HG03342 (cell line): ENCODE measurements at regions not wholly inside any gene's neighbourhood (a gene's known extent, or its start where the extent isn't known, plus 50 kb on each side); places are given as distances from the start of the nearest gene placed in this dataset.

Experiments
- ATAC-seq: cut with Tn5 transposase; IDR thresholded peaks from one replicate; pipeline ENCODE4 v1.9.1; 2021; ENCODE audit warnings: mild to moderate bottlenecking, moderate library complexity; ENCODE audit not compliant: unreplicated experiment

DNA sequence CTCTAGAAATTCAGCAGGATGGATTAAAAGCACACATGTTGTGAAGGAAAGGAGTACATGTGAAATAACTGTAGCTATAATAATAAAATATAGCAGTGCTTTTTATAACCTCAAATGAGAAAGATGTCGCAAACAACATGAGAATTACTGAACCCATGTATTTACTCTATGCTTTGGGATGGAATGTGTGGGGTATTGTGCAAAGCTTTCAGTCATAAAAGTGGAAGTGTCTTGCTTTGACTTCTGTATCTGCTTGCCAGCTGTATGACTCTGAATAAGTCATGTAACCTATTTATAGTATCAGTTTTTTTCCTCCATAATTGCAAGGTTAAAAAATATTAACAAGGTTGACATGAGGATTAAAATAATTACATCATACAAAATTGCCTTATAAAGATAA lies 519.3 kb upstream of the CADM2 start:
- ATAC-seq: no peak

- no peak for ATAC-seq
Observed at GRCh38 chr3:84440291-84440690, 518.5 kb upstream of the CADM2 start.

DNA sequence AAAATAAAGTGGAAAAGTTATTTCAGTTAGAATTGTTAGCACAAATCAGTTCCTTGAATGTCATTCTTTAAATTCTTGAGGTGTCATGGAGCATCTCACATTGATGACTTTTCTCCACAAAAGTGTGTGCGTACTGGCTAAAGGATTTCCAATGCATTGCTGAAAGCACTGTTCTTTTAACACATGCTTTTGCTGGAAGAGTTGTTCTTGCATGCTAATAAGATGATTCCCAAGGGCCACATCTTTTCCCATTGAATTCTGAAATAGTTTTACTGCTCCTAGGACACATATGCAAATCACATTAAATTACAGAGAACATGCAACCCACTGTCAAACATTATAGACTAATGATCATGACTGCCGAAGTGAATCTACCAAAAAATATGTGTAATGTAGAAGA lies 516.3 kb upstream of the CADM2 start:
- no peak for ATAC-seq

GRCh38 chr3:84444726-84445521 lies 513.9 kb upstream of the CADM2 start:
- ATAC-seq: no peak

DNA sequence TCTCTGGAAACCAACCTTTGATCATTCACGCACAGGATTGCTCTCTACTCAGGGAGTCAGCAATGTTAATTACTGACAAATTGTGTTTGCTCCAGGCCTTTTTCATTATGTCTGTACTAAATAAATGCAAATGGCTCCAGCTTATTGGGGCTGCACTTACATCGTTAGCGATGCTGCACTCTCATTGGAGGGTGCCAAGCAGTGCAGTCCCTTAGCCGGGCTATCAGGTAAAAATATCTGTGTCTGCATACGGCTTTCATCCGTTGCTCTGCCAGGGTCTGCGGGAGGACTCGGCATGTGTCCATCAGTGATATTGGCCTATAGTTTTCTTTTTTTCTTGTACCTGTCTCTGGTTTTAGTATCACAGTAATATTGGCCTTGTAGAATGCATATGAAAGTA lies 471.5 kb upstream of the CADM2 start:
- ATAC-seq: no peak

DNA sequence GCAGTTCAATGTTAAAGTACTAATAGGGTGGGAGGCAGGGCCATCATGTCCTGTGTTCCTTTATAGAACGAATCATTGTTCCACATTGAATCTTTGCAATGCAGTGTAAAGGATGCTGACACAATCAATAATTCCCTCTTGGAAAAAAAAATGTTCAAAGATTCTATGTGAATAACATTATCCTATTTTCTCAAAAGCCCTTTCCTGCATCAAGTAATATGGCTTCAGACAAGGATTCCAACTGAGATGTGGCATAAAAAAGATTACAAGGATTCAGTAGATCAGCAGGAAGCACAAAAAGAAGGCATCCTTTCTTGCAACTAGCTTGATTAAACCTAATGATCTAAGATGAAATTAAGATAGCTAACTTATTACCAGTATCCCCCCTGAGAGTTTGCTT lies 454.0 kb upstream of the CADM2 start:
- ATAC-seq: no peak

DNA sequence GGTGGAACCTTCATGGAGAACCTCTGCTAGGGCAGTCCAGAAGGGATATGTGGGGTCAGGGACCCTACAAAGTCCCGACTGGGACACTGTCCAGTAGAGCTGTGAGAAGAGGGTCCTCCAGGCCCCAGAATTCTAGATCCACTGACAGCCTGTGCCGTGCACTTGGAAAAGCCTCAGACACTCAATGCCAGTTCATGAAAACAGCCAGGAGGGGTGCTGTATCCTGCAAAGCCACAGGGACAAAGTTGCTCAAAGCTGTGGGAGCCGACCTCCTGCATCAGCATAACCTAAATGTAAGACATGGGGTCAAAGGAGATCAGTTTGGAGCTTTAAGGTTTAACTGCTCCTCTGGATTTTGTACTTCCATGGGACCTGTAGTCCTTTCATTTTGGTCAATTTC lies 448.8 kb upstream of the CADM2 start:
- no peak for ATAC-seq

DNA sequence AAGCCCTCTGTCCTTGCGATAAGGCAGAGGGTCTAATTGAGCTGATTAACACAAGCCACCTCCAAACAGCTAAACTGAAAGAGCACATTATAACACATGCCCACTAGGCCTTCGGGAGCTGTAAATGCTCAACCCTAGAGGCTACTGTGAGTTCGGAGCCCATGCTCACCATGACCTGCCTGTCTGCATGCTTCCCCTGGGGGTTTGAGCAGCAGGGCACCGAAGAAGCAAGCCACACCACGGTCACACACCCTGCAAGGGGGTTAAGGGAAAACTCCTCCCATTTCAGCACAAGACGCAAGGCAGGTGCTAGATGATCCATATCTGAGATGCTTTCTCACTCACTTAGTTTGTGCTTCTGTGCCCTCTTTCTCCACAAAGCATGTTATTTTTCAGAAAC lies 435.9 kb upstream of the CADM2 start:
- no peak for ATAC-seq

GRCh38 chr3:84536916-84537315 lies 421.9 kb upstream of the CADM2 start:
- ATAC-seq: no peak

DNA sequence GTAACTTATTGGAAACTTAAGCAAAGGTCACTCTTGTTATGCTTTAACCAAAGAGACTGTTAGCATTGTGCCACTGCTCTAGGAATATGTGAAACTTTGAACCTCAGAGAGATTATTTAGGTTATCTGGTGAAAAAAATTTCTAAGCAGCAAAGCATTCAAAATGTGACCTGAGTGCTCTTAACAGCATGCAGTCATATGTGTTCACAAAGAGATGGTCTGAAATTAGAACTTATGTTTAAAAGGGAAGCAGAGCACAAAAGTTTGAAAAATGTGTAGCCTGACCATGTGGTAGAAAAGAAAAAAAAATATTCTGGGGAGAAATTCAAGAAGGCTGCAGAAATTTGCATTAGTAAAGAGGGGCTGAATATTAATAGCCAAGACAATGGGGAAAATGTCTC lies 420.2 kb upstream of the CADM2 start:
- ATAC-seq: no peak

DNA sequence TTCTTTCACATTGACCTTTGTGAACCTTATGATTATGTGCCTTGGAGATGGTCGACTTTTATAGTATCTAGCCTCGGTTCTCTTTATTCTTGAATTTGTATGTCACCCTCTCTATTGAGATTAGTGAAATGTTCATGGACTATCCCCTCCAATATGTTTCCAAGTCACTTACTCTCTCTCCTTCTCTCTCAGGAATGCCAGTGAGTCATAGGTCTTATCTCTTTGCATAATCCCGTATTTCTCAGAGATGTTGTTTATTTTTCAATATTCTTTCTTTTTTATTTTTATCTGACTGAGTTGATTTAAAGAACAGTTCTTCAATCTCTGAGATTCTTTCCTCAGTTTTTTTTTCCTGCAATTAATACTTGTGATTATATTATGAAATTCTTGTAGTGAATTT lies 411.6 kb upstream of the CADM2 start:
- no peak for ATAC-seq

DNA sequence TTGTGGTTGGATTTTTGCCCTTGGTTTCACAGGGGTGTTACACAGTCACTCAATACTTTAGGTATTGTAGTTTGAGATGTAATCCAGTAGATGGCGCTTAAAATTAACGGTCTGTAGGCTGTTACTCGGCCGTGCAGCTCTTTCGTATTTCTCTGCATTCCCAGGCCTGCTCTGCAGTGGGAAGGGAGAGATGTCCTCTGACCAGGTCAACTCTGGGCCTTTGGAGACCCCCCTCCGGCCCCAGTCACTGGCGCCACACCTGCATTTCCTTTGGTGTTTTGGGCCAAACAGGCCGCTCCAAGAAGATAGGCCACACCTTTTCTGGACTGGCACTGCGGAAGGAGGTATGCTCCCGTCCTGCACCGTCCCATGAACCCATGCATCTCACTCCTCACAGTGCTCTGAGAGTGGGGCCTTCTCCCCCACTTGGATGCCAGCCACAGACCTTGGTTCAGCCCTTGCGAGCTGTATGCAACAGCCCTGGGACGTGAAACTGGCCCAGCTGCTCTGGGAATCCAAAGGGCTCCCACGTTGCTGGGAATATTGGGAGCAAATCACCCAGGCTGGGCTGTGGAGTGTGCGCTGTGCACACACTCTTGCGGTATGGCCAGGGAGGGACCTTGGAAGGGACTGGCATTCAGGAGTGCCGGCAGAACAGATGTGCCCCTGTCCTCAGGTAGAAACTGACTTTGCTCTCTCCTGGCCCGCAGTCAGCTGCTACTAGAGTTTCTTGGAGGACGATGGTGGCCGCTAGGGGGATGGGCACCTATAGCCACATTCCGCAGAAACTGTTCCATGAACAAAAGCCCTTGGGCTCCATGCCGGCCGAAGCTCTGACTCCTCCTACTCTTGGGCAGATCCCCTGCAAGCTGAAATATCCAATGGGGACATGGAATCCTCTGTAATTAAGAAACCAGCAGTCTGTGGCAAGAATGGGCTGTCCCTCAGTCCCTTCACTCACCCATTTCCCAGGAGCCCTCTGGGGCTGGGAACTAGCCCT lies 410.5 kb upstream of the CADM2 start:
- ATAC-seq: peak; percentile 98

- ATAC-seq: no peak
Observed at GRCh38 chr3:84555629-84556028, 403.2 kb upstream of the CADM2 start.

- no peak for ATAC-seq
Observed at GRCh38 chr3:84566256-84566655, 392.5 kb upstream of the CADM2 start.

DNA sequence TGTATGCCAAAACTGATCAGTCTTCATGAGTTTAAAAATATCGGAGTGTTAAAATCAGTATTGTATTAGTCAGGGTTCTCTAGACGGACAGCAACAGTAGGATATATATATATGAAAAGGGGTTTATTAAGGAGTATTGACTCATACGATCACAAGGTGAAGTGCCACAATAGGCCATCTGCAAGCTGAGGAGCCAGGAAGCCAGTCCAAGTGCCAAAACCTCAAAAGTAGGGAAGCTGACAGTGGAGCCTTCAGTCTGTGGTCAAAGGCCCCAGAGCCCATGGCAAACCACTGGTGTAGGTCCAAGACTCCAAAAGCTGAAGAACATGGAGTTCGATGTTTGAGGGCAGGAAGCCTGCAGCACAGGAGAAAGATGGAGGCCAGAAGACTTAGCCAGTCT lies 391.0 kb upstream of the CADM2 start:
- no peak for ATAC-seq

DNA sequence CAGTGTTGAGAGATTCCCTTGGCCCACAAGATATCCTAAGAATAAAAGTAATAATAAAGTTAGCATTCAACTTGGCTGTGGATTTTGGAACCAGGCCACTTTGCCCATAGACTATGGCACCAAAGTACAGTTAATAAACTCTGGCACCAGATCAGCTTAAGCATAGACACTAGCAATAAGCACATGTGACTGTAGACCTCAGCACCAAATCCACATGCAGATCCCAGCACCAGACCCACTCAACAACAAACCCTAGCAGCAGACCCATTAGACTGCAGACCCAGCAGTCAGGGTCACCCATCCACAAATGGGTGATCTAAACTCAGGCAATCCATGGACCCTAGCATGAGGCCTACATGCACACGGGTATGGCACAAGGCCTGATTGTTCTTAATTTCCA lies 384.8 kb upstream of the CADM2 start:
- ATAC-seq: no peak

DNA sequence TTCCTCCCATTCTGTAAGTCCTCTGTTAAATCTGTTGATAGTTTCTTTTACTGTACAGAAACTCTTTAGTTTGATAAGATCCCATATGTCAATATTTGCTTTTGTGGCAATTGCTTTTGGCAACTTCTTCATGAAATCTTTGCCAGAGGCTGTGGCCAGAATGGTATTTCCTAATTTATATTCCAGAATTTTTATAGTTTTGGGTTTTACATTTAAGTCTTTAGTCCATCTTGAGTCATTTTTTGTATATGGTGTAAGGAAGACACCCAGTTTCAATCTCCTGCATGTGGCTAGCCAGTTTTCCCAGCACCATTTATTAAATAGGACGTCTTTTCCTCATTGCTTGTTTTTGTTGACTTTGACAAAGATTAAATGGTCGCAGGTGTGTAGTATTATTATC lies 372.4 kb upstream of the CADM2 start:
- ATAC-seq: no peak

GRCh38 chr3:84600703-84601225 lies 358.0 kb upstream of the CADM2 start:
- ATAC-seq: no peak

GRCh38 chr3:84601303-84601702 lies 357.5 kb upstream of the CADM2 start:
- no peak for ATAC-seq

- ATAC-seq: no peak
Observed at GRCh38 chr3:84621823-84622222, 337.0 kb upstream of the CADM2 start.

GRCh38 chr3:84634668-84635067 lies 324.1 kb upstream of the CADM2 start:
- ATAC-seq: no peak

DNA sequence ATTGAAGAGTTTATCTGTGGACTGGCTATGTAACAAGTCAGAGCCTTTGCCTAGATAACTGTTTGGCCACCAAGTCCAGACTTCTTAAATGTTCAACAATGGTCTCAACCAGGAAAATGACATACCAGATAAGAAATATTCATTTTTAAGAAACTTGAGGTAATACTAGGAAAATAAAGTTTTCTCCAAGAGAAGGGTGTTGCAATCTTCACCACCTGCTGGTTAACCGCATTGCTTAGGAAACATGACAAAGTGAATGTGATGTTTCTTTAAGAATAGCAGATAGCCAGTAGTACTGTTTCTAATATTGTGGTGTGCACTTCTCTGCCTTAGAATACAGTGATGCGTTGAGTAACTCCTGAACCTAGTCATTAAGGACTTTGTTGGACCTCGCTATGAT lies 321.5 kb upstream of the CADM2 start:
- ATAC-seq: no peak
